Keratinocyte (primary cell): ENCODE measurements at regions not wholly inside any gene's neighbourhood (a gene's known extent, or its start where the extent isn't known, plus 50 kb on each side); places are given as distances from the start of the nearest gene placed in this dataset.

Source experiments
- DNase-seq: peaks from one replicate; pipeline ENCODE4 v3.0.0-alpha.2; 2011; ENCODE audit warnings: low read depth, missing footprints, low spot score
- FAIRE-seq: peaks from 2 replicates; lab custom pipeline; 2011; peaks lifted over from hg19 to GRCh38; lab: Jason Lieb, UNC
- H2AFZ ChIP-seq: 2 replicates; pipeline ENCODE4 v1.6.0; 2012; ENCODE audit warnings: low read length, control low read depth, inconsistent platforms; ENCODE audit not compliant: control insufficient read depth
- H3K27ac ChIP-seq: 2 replicates; pipeline ENCODE4 v1.5.1; 2011; ENCODE audit warnings: low read length; ENCODE audit not compliant: control insufficient read depth, insufficient read depth
- H3K27me3 ChIP-seq: 3 replicates; pipeline ENCODE4 v1.6.0; 2011; ENCODE audit warnings: low read length; ENCODE audit not compliant: control insufficient read depth, insufficient read depth; ENCODE audit errors: extremely low read depth
- H3K36me3 ChIP-seq, 2 experiments: 2 replicates in 1 of 2; 3 replicates in 1 of 2; pipeline ENCODE4 v1.5.1; 2011; ENCODE audit warnings: low read length in 2 of 2, mild to moderate bottlenecking in 1 of 2; ENCODE audit not compliant: control insufficient read depth in 2 of 2, insufficient read depth in 2 of 2; ENCODE audit errors: extremely low read depth in 1 of 2
- H3K4me1 ChIP-seq: 3 replicates; pipeline ENCODE4 v1.5.1; 2011; ENCODE audit warnings: low read length; ENCODE audit not compliant: control insufficient read depth, insufficient read depth; ENCODE audit errors: extremely low read depth
- H3K4me2 ChIP-seq: 3 replicates; pipeline ENCODE4 v1.6.0; 2011; ENCODE audit warnings: low read depth, low read length; ENCODE audit not compliant: control insufficient read depth, insufficient read depth; ENCODE audit errors: extremely low read depth
- H3K4me3 ChIP-seq, 3 experiments: fragments of 200-600 bp in 1 of 3; sonication (generic) in 1 of 3; 2 replicates in 2 of 3; 3 replicates in 1 of 3; pipeline ENCODE4 v1.5.1; 2011 to 2016; ENCODE audit warnings: low read length in 3 of 3, mild to moderate bottlenecking in 3 of 3, control low read depth in 2 of 3, inconsistent platforms in 1 of 3, low read depth in 1 of 3, mixed read lengths in 1 of 3, mixed run types in 1 of 3, moderate library complexity in 1 of 3; ENCODE audit not compliant: control insufficient read depth in 2 of 3, insufficient read depth in 2 of 3; ENCODE audit errors: extremely low read depth in 1 of 3
- H3K79me2 ChIP-seq: 2 replicates; pipeline ENCODE4 v1.6.0; 2012; ENCODE audit warnings: low read length; ENCODE audit not compliant: control insufficient read depth, insufficient read depth
- H3K9ac ChIP-seq: 3 replicates; pipeline ENCODE4 v1.6.0; 2011; ENCODE audit warnings: low read length; ENCODE audit not compliant: control insufficient read depth, insufficient read depth; ENCODE audit errors: extremely low read depth
- H3K9me1 ChIP-seq: 3 replicates; pipeline ENCODE4 v1.6.0; 2011; ENCODE audit warnings: low read length; ENCODE audit not compliant: control insufficient read depth, insufficient read depth; ENCODE audit errors: extremely low read depth
- H3K9me3 ChIP-seq: 2 replicates; pipeline ENCODE4 v1.5.1; 2012; ENCODE audit warnings: low read depth, low read length; ENCODE audit not compliant: control insufficient read depth
- H4K20me1 ChIP-seq: 3 replicates; pipeline ENCODE4 v1.6.0; 2011; ENCODE audit warnings: low read length; ENCODE audit not compliant: control insufficient read depth, insufficient read depth; ENCODE audit errors: extremely low read depth
- EZH2 ChIP-seq: IDR thresholded peaks from one replicate; pipeline ENCODE4 v1.6.1; 2012; ENCODE audit warnings: inconsistent platforms, mild to moderate bottlenecking, low read length, moderate library complexity
- dilution Hi-C: fragments of 300-500 bp; cut with MboI; formaldehyde crosslinking; loops from one replicate; pipeline ENCODE4 v1.7.0; 2020; ENCODE audit warnings: low sequenced_read_pairs; ENCODE audit not compliant: extremely low pct_ligation_motif_present
- TF ChIP-seq, protein P1 (sequence below), 3 experiments: IDR thresholded peaks in 1 of 3; conservative IDR thresholded peaks in 1 of 3; optimal IDR thresholded peaks in 1 of 3; 2 replicates in 2 of 3; 3 replicates in 1 of 3; pipeline versions ENCODE3 to v1.5.1; 2011; ENCODE audit warnings: low read length in 3 of 3, mild to moderate bottlenecking in 3 of 3, moderate library complexity in 2 of 3, control low read depth in 1 of 3, inconsistent platforms in 1 of 3; ENCODE audit not compliant: insufficient read depth in 2 of 3; ENCODE audit errors: extremely low read depth in 1 of 3

DNA sequence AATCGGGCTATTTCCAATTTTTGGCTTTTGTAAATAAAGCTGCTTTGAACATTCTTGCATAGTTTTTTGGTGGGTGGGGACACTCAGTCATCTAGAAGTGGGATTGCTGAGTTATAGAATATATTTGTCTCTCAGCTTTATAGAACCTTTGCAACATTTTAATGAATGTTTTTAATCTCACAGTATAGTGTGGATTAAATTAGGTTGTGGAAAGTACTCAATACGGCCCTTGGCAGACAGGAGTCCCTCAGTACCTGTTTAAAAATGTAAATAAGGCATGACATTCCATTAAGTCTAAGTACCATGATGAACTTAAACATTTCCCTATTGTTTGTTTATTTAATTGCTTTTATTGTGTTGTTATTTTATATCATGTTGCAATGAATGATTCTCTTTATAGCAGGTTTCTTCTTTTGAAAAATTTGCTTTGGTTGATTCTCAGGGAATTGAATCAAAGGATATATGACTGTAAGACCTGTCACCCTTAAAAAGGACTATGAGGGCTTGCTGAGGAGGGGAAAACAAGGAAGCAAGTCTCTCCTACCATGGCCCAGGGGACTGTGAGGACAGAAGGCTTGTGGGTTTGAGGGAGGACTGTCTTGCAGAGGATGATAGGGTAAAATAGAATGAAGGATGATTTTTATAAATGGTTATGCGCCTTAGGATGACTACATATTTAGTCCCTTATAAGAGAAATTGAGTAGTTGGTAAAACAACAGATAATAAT lies 165.1 kb downstream of the RPIA start:
- TF ChIP-seq EZH2: no peak
- TF ChIP-seq, protein P1, sequence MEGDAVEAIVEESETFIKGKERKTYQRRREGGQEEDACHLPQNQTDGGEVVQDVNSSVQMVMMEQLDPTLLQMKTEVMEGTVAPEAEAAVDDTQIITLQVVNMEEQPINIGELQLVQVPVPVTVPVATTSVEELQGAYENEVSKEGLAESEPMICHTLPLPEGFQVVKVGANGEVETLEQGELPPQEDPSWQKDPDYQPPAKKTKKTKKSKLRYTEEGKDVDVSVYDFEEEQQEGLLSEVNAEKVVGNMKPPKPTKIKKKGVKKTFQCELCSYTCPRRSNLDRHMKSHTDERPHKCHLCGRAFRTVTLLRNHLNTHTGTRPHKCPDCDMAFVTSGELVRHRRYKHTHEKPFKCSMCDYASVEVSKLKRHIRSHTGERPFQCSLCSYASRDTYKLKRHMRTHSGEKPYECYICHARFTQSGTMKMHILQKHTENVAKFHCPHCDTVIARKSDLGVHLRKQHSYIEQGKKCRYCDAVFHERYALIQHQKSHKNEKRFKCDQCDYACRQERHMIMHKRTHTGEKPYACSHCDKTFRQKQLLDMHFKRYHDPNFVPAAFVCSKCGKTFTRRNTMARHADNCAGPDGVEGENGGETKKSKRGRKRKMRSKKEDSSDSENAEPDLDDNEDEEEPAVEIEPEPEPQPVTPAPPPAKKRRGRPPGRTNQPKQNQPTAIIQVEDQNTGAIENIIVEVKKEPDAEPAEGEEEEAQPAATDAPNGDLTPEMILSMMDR (optimal IDR thresholded peaks at IDR 0.05 in 1 of 3, IDR thresholded peaks at IDR 0.05 in 1 of 3, conservative IDR thresholded peaks at IDR 0.05 in 1 of 3; ENCODE audit: extremely low read depth in 1 of 3, insufficient read depth in 2 of 3, low read length in 3 of 3): no peak
- H3K79me2 ChIP-seq: no peaks in the 10 kb centered on the region
- no peak overlapping the region for H2AFZ ChIP-seq
- H4K20me1 ChIP-seq: no peaks in the 10 kb centered on the region
- no peaks in the 10 kb centered on the region for H3K4me1 ChIP-seq
- no peaks in the 10 kb centered on the region for H3K36me3 ChIP-seq
- no peak overlapping the region for H3K4me2 ChIP-seq
- H3K9me3 ChIP-seq: no peaks in the 10 kb centered on the region
- no peak overlapping the region for H3K4me3 ChIP-seq
- DNase-seq (no peak), FAIRE-seq (no peak)
- dilution Hi-C loops: no loop called here
- no peaks in the 10 kb centered on the region for H3K9me1 ChIP-seq
- no peak overlapping the region for H3K9ac ChIP-seq
- H3K27me3 ChIP-seq: no peaks in the 10 kb centered on the region
- H3K27ac ChIP-seq: no peak overlapping the region

DNA sequence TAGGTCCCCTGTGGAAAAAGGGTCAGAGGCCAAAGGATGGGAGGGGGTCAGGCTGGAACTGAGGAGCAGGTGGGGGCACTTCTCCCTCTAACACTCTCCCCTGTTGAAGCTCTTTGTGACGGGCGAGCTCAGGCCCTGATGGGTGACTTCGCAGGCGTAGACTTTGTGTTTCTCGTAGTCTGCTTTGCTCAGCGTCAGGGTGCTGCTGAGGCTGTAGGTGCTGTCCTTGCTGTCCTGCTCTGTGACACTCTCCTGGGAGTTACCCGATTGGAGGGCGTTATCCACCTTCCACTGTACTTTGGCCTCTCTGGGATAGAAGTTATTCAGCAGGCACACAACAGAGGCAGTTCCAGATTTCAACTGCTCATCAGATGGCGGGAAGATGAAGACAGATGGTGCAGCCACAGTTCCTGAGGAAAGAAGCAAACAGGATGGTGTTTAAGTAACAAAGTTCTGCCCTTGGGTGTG lies 165.8 kb downstream of the RPIA start:
- no peak for DNase-seq
- dilution Hi-C loops: no loop called here
- Histone ChIP-seq H3K9me1 (no peaks in the 10 kb centered on the region), H4K20me1 (no peaks in the 10 kb centered on the region), H3K4me3 (no peak overlapping the region), H3K9me3 (no peaks in the 10 kb centered on the region), H3K27ac (no peak overlapping the region), H3K79me2 (no peaks in the 10 kb centered on the region), H2AFZ (no peak overlapping the region), H3K4me1 (no peaks in the 10 kb centered on the region), H3K27me3 (no peaks in the 10 kb centered on the region), H3K36me3 (no peaks in the 10 kb centered on the region), H3K9ac (no peak overlapping the region), H3K4me2 (no peak overlapping the region)
- TF ChIP-seq, protein P1 (optimal IDR thresholded peaks at IDR 0.05 in 1 of 3, IDR thresholded peaks at IDR 0.05 in 1 of 3, conservative IDR thresholded peaks at IDR 0.05 in 1 of 3; ENCODE audit: extremely low read depth in 1 of 3, insufficient read depth in 2 of 3, low read length in 3 of 3): no peak
- TF ChIP-seq EZH2: no peak
- FAIRE-seq: no peak
